GM21723 (cell line): ENCODE measurements at regions not wholly inside any gene's neighbourhood (a gene's known extent, or its start where the extent isn't known, plus 50 kb on each side); places are given as distances from the start of the nearest gene placed in this dataset.
A peak's percentile ranks its signal among the peaks of the same experiment; 100 is the strongest.

Experiments used
- ATAC-seq: cut with Tn5 transposase; IDR thresholded peaks from one replicate; pipeline ENCODE4 v1.9.1; 2021; ENCODE audit warnings: mild to moderate bottlenecking, moderate library complexity; ENCODE audit not compliant: unreplicated experiment

GRCh38 chr2:12050396-12050795, 304.0 kb downstream of the LPIN1 start:
- ATAC-seq: no peak

- ATAC-seq: no peak
These were observed 305.4 kb downstream of the LPIN1 start for GRCh38 chr2:12051831-12052230.

GRCh38 chr2:12052796-12053195, 306.4 kb downstream of the LPIN1 start:
- no peak for ATAC-seq

- ATAC-seq: no peak
These were observed 308.7 kb downstream of the LPIN1 start for GRCh38 chr2:12054956-12055618.

- ATAC-seq: peak; percentile 87
These were observed 311.2 kb downstream of the LPIN1 start for GRCh38 chr2:12057436-12058166.

- ATAC-seq: no peak
These were observed 313.4 kb downstream of the LPIN1 start for GRCh38 chr2:12059616-12060441.

- no peak for ATAC-seq
These were observed 314.5 kb downstream of the LPIN1 start for GRCh38 chr2:12060886-12061285.

GRCh38 chr2:12061286-12062052, 315.0 kb downstream of the LPIN1 start:
- ATAC-seq: no peak

- no peak for ATAC-seq
These were observed 315.6 kb downstream of the LPIN1 start for GRCh38 chr2:12062053-12062395.

- no peak for ATAC-seq
These were observed 316.8 kb downstream of the LPIN1 start for GRCh38 chr2:12063210-12063609.

GRCh38 chr2:12064153-12064552, 317.7 kb downstream of the LPIN1 start:
- no peak for ATAC-seq

- ATAC-seq: no peak
These were observed 319.7 kb downstream of the LPIN1 start for GRCh38 chr2:12066116-12066515.

- no peak for ATAC-seq
These were observed 320.6 kb downstream of the LPIN1 start for GRCh38 chr2:12066986-12067385.

- ATAC-seq: no peak
These were observed 322.5 kb downstream of the LPIN1 start for GRCh38 chr2:12068796-12069538.

GRCh38 chr2:12070153-12070552, 323.7 kb downstream of the LPIN1 start:
- no peak for ATAC-seq

- ATAC-seq: no peak
These were observed 324.1 kb downstream of the LPIN1 start for GRCh38 chr2:12070581-12070980.

- peak; percentile 83 for ATAC-seq
These were observed 324.9 kb downstream of the LPIN1 start for GRCh38 chr2:12071318-12071717.

- no peak for ATAC-seq
These were observed 326.9 kb downstream of the LPIN1 start for GRCh38 chr2:12073217-12073852.

- no peak for ATAC-seq
These were observed 327.9 kb downstream of the LPIN1 start for GRCh38 chr2:12074126-12074844.
